Astrocyte (in vitro differentiated cells and primary cell): ENCODE measurements at regions not wholly inside any gene's neighbourhood (a gene's known extent, or its start where the extent isn't known, plus 50 kb on each side); places are given as distances from the start of the nearest gene placed in this dataset.
A peak's percentile ranks its signal among the peaks of the same experiment; 100 is the strongest.

Experiments used
- DNase-seq: peaks from one replicate; pipeline ENCODE4 v3.0.0-alpha.2; 2010; ENCODE audit warnings: low read depth
- FAIRE-seq: peaks from 2 replicates; lab custom pipeline; 2011; peaks lifted over from hg19 to GRCh38; lab: Jason Lieb, UNC
- H2AFZ ChIP-seq: 2 replicates; pipeline ENCODE4 v1.6.0; 2012; ENCODE audit warnings: low read depth, low read length, inconsistent platforms
- H3K27ac ChIP-seq: 2 replicates; pipeline ENCODE4 v1.5.1; 2011; ENCODE audit warnings: low read depth, low read length, inconsistent platforms
- H3K27me3 ChIP-seq: 2 replicates; pipeline ENCODE4 v1.6.0; 2011; ENCODE audit warnings: low read length, inconsistent platforms; ENCODE audit not compliant: insufficient read depth
- H3K36me3 ChIP-seq: 2 replicates; pipeline ENCODE4 v1.5.1; 2011; ENCODE audit warnings: low read length, inconsistent platforms; ENCODE audit not compliant: insufficient read depth
- H3K4me1 ChIP-seq: 2 replicates; pipeline ENCODE4 v1.5.1; 2011; ENCODE audit warnings: low read length, inconsistent platforms; ENCODE audit not compliant: insufficient read depth
- H3K4me2 ChIP-seq: 2 replicates; pipeline ENCODE4 v1.6.0; 2012; ENCODE audit warnings: low read length, inconsistent platforms
- H3K4me3 ChIP-seq: 2 replicates; pipeline ENCODE4 v1.5.1; 2011; ENCODE audit warnings: low read depth, mild to moderate bottlenecking, low read length, inconsistent platforms; ENCODE audit not compliant: insufficient read depth
- H3K79me2 ChIP-seq: 2 replicates; pipeline ENCODE4 v1.6.0; 2012; ENCODE audit warnings: mild to moderate bottlenecking, low read length, inconsistent platforms; ENCODE audit not compliant: insufficient read depth
- H3K9ac ChIP-seq: 2 replicates; pipeline ENCODE4 v1.6.0; 2012; ENCODE audit warnings: mild to moderate bottlenecking, low read length, inconsistent platforms
- H3K9me3 ChIP-seq: 2 replicates; pipeline ENCODE4 v1.5.1; 2012; ENCODE audit warnings: low read depth, mild to moderate bottlenecking, low read length, inconsistent platforms; ENCODE audit not compliant: insufficient read depth
- H4K20me1 ChIP-seq: 2 replicates; pipeline ENCODE4 v1.6.0; 2012; ENCODE audit warnings: low read length, inconsistent platforms; ENCODE audit not compliant: insufficient read depth
- H3K27ac Mint-ChIP-seq: one replicate; pipeline ENCODE4 v1.8.0; 2021; ENCODE audit warnings: mild to moderate bottlenecking, mixed read lengths; ENCODE audit not compliant: unreplicated experiment
- H3K27me3 Mint-ChIP-seq: one replicate; pipeline ENCODE4 v1.8.0; 2021; ENCODE audit warnings: low read depth, mixed read lengths; ENCODE audit not compliant: unreplicated experiment
- H3K36me3 Mint-ChIP-seq: one replicate; pipeline ENCODE4 v1.8.0; 2021; ENCODE audit warnings: low read depth, mixed read lengths; ENCODE audit not compliant: unreplicated experiment
- H3K4me1 Mint-ChIP-seq: one replicate; pipeline ENCODE4 v1.8.0; 2021; ENCODE audit warnings: low read depth, mixed read lengths; ENCODE audit not compliant: unreplicated experiment
- H3K4me3 Mint-ChIP-seq: one replicate; pipeline ENCODE4 v1.8.0; 2021; ENCODE audit warnings: mild to moderate bottlenecking, moderate library complexity, mixed read lengths; ENCODE audit not compliant: unreplicated experiment
- H3K9me3 Mint-ChIP-seq: one replicate; pipeline ENCODE4 v1.8.0; 2021; ENCODE audit warnings: mild to moderate bottlenecking, mixed read lengths; ENCODE audit not compliant: unreplicated experiment
- EZH2 ChIP-seq: IDR thresholded peaks from 2 replicates; pipeline ENCODE4 v1.6.1; 2012; ENCODE audit warnings: mild to moderate bottlenecking, low read length, inconsistent platforms; ENCODE audit not compliant: insufficient read depth
- TF ChIP-seq, protein P1 (sequence below): IDR thresholded peaks from 2 replicates; pipeline ENCODE4 v1.5.1; 2011; ENCODE audit warnings: low read depth, mild to moderate bottlenecking, inconsistent platforms, low read length, moderate library complexity; ENCODE audit not compliant: insufficient read depth

DNA sequence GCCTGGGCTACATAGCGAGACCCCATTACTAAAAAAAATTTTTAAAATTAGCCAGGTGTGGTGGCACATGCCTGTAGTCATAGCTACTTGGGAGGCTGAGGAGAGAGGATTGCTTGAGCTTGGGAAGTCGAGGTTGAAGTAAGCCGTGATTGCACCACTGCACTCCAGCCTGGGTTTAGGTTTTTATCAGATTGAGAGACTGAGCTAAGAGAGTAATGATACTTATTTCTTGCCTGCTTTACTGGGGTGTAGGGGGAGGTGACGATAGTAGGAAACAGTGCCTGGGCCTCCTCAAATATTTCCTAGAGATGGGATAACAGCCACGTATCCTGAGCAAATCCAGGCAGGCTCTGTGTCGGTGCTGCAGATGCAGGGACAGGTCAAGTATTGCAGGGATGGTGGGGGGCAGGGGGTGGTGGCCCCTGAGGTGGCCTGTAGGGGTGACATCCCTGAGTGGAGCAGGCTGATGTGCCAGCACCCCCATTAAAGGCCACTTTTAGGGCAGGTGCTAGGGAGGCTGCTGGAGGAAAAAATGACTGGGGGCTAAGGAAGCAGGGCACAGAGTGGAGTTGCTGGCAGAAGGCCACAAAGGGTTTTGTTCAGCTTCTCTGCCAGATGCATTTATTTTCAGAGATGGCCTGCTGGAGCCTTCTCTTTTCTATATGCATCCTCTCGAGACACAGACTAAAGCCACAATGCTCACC is 130.5 kb downstream of the RHOU start:
- H4K20me1 ChIP-seq, result peaks cover 3% of the 10 kb centered on the region
- H3K9me3 ChIP-seq, result no peaks in the 10 kb centered on the region
- H3K4me3 ChIP-seq, result no peak overlapping the region
- H2AFZ ChIP-seq, result no peak overlapping the region
- peaks cover 41% of the 10 kb centered on the region for H3K4me1 Mint-ChIP-seq
- no peaks in the 10 kb centered on the region for H3K9me3 Mint-ChIP-seq
- H3K9ac ChIP-seq, result no peak overlapping the region
- H3K27me3 ChIP-seq, result peaks cover 19% of the 10 kb centered on the region
- no peak overlapping the region for H3K27ac ChIP-seq
- no peaks in the 10 kb centered on the region for H3K36me3 ChIP-seq
- DNase-seq (no peak), FAIRE-seq (no peak)
- peaks cover 12% of the 10 kb centered on the region for H3K4me1 ChIP-seq
- H3K4me3 Mint-ChIP-seq, result no peak overlapping the region
- H3K27ac Mint-ChIP-seq, result peak overlapping the region; percentile 12
- no peak overlapping the region for H3K4me2 ChIP-seq
- peaks cover 29% of the 10 kb centered on the region for H3K27me3 Mint-ChIP-seq
- H3K79me2 ChIP-seq, result no peaks in the 10 kb centered on the region
- no peak for TF ChIP-seq EZH2
- TF ChIP-seq, protein P1, sequence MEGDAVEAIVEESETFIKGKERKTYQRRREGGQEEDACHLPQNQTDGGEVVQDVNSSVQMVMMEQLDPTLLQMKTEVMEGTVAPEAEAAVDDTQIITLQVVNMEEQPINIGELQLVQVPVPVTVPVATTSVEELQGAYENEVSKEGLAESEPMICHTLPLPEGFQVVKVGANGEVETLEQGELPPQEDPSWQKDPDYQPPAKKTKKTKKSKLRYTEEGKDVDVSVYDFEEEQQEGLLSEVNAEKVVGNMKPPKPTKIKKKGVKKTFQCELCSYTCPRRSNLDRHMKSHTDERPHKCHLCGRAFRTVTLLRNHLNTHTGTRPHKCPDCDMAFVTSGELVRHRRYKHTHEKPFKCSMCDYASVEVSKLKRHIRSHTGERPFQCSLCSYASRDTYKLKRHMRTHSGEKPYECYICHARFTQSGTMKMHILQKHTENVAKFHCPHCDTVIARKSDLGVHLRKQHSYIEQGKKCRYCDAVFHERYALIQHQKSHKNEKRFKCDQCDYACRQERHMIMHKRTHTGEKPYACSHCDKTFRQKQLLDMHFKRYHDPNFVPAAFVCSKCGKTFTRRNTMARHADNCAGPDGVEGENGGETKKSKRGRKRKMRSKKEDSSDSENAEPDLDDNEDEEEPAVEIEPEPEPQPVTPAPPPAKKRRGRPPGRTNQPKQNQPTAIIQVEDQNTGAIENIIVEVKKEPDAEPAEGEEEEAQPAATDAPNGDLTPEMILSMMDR, result no peak
- no peaks in the 10 kb centered on the region for H3K36me3 Mint-ChIP-seq

DNA sequence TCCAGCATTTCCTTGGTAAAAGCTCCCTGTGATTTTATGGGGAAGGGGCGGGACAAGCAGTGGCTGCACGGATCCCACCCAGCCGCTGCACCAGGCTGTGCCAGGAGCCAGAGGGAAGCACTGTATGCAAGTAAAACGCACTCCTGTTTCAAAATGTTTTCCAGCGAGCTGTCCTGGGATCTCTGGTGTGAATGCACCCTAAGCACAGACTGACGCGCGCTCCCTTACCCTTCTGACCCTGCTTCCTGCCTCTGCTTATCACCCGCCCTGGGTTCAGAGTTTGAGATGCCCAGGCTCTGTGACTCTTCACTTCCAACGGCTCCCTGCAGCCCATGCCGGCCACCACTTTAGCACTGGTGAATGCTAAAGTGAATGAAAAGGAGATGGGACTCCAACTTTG is 131.2 kb downstream of the RHOU start:
- H3K79me2 ChIP-seq, result no peaks in the 10 kb centered on the region
- H3K27ac ChIP-seq, result no peak overlapping the region
- FAIRE-seq (no peak), DNase-seq (no peak)
- no peaks in the 10 kb centered on the region for H3K36me3 ChIP-seq
- H3K27me3 ChIP-seq, result peaks cover 23% of the 10 kb centered on the region
- peaks cover 5% of the 10 kb centered on the region for H3K4me1 ChIP-seq
- Mint-ChIP-seq H3K9me3 (no peaks in the 10 kb centered on the region), H3K36me3 (no peaks in the 10 kb centered on the region), H3K27ac (no peak overlapping the region), H3K4me1 (peaks cover 37% of the 10 kb centered on the region), H3K27me3 (peaks cover 32% of the 10 kb centered on the region), H3K4me3 (no peak overlapping the region)
- no peak overlapping the region for H3K9ac ChIP-seq
- TF ChIP-seq, protein P1, result no peak
- no peak for TF ChIP-seq EZH2
- no peaks in the 10 kb centered on the region for H4K20me1 ChIP-seq
- no peak overlapping the region for H2AFZ ChIP-seq
- H3K4me2 ChIP-seq, result no peak overlapping the region
- H3K9me3 ChIP-seq, result no peaks in the 10 kb centered on the region
- H3K4me3 ChIP-seq, result no peak overlapping the region
